ENCODE measurements at regions not wholly inside any gene's neighbourhood (a gene's known extent, or its start where the extent isn't known, plus 50 kb on each side); places are given as distances from the start of the nearest gene placed in this dataset.

DNA sequence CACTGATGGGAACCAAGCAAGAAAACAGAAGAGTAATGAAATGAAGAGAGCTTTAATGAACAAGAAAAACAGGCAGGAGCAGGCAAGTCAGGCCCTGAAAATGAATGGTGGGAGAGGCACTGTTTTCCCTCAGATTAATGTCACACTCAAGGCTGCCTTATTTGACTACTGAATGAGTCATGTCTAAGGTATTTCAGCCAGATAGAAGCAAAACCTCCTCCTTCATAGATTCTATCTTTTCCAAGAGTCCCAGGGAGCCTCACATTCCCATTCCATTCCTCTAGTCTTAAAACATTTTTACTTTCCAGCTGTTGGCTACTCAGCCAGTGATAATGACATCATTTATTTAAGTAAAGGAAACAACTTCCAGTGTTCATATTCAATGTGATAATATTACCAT, 228.4 kb upstream of the NRIP1 start (continued):
- TF ChIP-seq ATF7 (IDR thresholded peaks at IDR 0.05), result peak; percentile 85
- no peak for TF ChIP-seq ATF7 (CRISPR knock-in tag; IDR thresholded peaks at IDR 0.05)
- TF ChIP-seq POGK (CRISPR knock-in tag; conservative IDR thresholded peaks at IDR 0.05), result no peak
- TF ChIP-seq, protein P1, sequence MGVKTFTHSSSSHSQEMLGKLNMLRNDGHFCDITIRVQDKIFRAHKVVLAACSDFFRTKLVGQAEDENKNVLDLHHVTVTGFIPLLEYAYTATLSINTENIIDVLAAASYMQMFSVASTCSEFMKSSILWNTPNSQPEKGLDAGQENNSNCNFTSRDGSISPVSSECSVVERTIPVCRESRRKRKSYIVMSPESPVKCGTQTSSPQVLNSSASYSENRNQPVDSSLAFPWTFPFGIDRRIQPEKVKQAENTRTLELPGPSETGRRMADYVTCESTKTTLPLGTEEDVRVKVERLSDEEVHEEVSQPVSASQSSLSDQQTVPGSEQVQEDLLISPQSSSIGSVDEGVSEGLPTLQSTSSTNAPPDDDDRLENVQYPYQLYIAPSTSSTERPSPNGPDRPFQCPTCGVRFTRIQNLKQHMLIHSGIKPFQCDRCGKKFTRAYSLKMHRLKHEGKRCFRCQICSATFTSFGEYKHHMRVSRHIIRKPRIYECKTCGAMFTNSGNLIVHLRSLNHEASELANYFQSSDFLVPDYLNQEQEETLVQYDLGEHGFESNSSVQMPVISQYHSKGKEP (CRISPR knock-in tag; IDR thresholded peaks at IDR 0.05), result no peak
- TF ChIP-seq ZNF567 (CRISPR knock-in tag; IDR thresholded peaks at IDR 0.05; ENCODE audit: borderline replicate concordance), result no peak
- TF ChIP-seq GATAD1 (CRISPR knock-in tag; IDR thresholded peaks at IDR 0.05), result no peak

GRCh38 chr21:15295875-15296274, 231.1 kb upstream of the NRIP1 start:
- POLR2A ChIA-PET, result no interaction called here
- no TSS peak for BruUV-seq (replicated peaks)
- in situ Hi-C loops (cut with HindIII; ENCODE audit: extremely low pct_ligation_motif_present, low pct_unique_long_range_greater_than_20kb) (no loop called here), intact Hi-C loops (cut with micrococcal nuclease; ENCODE audit: unreplicated experiment) (loop anchor here (10.0 kb wide), 1 partner anchor 189 kb away; no protein-coding TSS in a partner anchor)
- no peak overlapping the region for H3K4me3 ChIP-seq (replicated peaks in 1 of 3; ENCODE audit: insufficient read depth in 1 of 3, low read depth in 2 of 3, low read length in 3 of 3)
- H3K27me3 ChIP-seq (ENCODE audit: control insufficient read depth in 1 of 2, insufficient read depth in 2 of 2, low read length in 2 of 2), result no peaks in the 10 kb centered on the region
- ATAC-seq, result no peak
- H3K36me3 ChIP-seq (replicated peaks in 1 of 2; ENCODE audit: control insufficient read depth in 1 of 2, insufficient read depth in 2 of 2, low read length in 2 of 2), result no peaks in the 10 kb centered on the region
- CTCF ChIA-PET (ENCODE audit: low intra/inter-chr PET ratio, low total read pairs), result no interaction called here
- no peak for TF ChIP-seq ZNF670 (CRISPR knock-in tag; IDR thresholded peaks at IDR 0.05; ENCODE audit: borderline replicate concordance)
- no peak for TF ChIP-seq DMAP1 (CRISPR knock-in tag; IDR thresholded peaks at IDR 0.05)
- TF ChIP-seq, protein P2, sequence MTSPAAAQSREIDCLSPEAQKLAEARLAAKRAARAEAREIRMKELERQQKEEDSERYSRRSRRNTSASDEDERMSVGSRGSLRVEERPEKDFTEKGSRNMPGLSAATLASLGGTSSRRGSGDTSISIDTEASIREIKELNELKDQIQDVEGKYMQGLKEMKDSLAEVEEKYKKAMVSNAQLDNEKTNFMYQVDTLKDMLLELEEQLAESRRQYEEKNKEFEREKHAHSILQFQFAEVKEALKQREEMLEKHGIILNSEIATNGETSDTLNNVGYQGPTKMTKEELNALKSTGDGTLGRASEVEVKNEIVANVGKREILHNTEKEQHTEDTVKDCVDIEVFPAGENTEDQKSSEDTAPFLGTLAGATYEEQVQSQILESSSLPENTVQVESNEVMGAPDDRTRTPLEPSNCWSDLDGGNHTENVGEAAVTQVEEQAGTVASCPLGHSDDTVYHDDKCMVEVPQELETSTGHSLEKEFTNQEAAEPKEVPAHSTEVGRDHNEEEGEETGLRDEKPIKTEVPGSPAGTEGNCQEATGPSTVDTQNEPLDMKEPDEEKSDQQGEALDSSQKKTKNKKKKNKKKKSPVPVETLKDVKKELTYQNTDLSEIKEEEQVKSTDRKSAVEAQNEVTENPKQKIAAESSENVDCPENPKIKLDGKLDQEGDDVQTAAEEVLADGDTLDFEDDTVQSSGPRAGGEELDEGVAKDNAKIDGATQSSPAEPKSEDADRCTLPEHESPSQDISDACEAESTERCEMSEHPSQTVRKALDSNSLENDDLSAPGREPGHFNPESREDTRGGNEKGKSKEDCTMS (CRISPR knock-in tag; conservative IDR thresholded peaks at IDR 0.05), result no peak
- no peak overlapping the region for H2AFZ ChIP-seq (ENCODE audit: low read length)
- H3K9me3 ChIP-seq (ENCODE audit: low read length), result peaks cover 3% of the 10 kb centered on the region
- H4K20me1 ChIP-seq (ENCODE audit: insufficient read depth, low read length), result no peaks in the 10 kb centered on the region
- H3K4me2 ChIP-seq (ENCODE audit: low read depth, low read length), result no peak overlapping the region
- no peak overlapping the region for H3K27ac ChIP-seq (ENCODE audit: extremely low read length, insufficient read depth, low read length)
- FAIRE-seq, result no peak
- no peak overlapping the region for H3K9ac ChIP-seq (ENCODE audit: insufficient read depth, low read depth, low read length)
- DNase-seq (ENCODE audit: low spot score), result no peak
- no peaks in the 10 kb centered on the region for H3K79me2 ChIP-seq (ENCODE audit: insufficient read depth, low read length)
- WGBS (ENCODE audit: low lambda C conversion rate), result 83% methylated on average over 2 of the region's 2 CpGs
- H3K4me1 ChIP-seq (ENCODE audit: insufficient read depth, low read length), result peaks cover 26% of the 10 kb centered on the region
